Cardiac muscle cell (in vitro differentiated cells and primary cell): ENCODE measurements at regions not wholly inside any gene's neighbourhood (a gene's known extent, or its start where the extent isn't known, plus 50 kb on each side); places are given as distances from the start of the nearest gene placed in this dataset.

Experiments
- DNase-seq, 2 donors: peaks; one replicate each; pipeline versions ENCODE4 v3.0.0 to v3.0.0-alpha.2; 2010 to 2017; ENCODE audit warnings: low read depth in 1 of 2, low spot score in 1 of 2
- H3K27ac ChIP-seq: fragments of 200-600 bp; sonication (generic); 2 replicates; pipeline ENCODE4 v1.5.1; 2016
- H3K27me3 ChIP-seq: fragments of 200-600 bp; sonication (generic); 2 replicates; pipeline ENCODE4 v1.6.0; 2016; ENCODE audit warnings: control low read depth
- H3K36me3 ChIP-seq: fragments of 200-600 bp; sonication (generic); 2 replicates; pipeline ENCODE4 v1.5.1; 2016; ENCODE audit warnings: control low read depth
- H3K4me1 ChIP-seq: fragments of 200-600 bp; sonication (generic); 2 replicates; pipeline ENCODE4 v1.8.1; 2017; ENCODE audit warnings: low read depth, mild to moderate bottlenecking, mixed run types
- H3K4me3 ChIP-seq: fragments of 200-600 bp; sonication (generic); 2 replicates; pipeline ENCODE4 v1.5.1; 2016; ENCODE audit warnings: mild to moderate bottlenecking
- H3K9me3 ChIP-seq: fragments of 200-600 bp; sonication (generic); 2 replicates; pipeline ENCODE4 v1.5.1; 2017; ENCODE audit warnings: low read depth, mild to moderate bottlenecking, control low read depth
- TF ChIP-seq, protein P1 (sequence below): IDR thresholded peaks from 2 replicates; pipeline ENCODE4 v1.5.1; 2012; ENCODE audit warnings: low read depth, mild to moderate bottlenecking, low read length

DNA sequence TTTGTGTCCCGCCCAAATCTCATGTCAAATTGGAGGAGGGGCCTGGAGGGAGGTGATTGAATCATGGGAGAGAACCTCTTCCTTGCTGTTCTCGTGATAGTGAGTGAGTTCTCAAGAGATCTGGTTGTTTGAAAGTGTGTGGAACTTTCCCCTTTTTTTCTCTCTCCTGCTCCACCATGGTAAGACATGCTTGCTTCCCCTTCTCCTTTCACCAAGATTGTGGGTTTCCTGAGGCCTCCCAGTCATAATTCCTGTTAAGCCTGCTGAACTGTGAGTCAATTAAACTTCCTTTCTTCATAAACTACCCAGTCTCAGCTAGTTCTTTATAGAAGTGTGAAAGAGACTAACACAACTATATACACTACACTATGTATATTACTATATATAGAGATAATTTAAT is 697.8 kb upstream of the HS3ST1 start:
- Histone ChIP-seq H3K4me3 (no peak overlapping the region), H3K27ac (no peak overlapping the region), H3K27me3 (no peaks in the 10 kb centered on the region), H3K4me1 (no peaks in the 10 kb centered on the region), H3K9me3 (no peaks in the 10 kb centered on the region), H3K36me3 (no peaks in the 10 kb centered on the region)
- no peak for DNase-seq
- TF ChIP-seq, protein P1, sequence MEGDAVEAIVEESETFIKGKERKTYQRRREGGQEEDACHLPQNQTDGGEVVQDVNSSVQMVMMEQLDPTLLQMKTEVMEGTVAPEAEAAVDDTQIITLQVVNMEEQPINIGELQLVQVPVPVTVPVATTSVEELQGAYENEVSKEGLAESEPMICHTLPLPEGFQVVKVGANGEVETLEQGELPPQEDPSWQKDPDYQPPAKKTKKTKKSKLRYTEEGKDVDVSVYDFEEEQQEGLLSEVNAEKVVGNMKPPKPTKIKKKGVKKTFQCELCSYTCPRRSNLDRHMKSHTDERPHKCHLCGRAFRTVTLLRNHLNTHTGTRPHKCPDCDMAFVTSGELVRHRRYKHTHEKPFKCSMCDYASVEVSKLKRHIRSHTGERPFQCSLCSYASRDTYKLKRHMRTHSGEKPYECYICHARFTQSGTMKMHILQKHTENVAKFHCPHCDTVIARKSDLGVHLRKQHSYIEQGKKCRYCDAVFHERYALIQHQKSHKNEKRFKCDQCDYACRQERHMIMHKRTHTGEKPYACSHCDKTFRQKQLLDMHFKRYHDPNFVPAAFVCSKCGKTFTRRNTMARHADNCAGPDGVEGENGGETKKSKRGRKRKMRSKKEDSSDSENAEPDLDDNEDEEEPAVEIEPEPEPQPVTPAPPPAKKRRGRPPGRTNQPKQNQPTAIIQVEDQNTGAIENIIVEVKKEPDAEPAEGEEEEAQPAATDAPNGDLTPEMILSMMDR = no peak

DNA sequence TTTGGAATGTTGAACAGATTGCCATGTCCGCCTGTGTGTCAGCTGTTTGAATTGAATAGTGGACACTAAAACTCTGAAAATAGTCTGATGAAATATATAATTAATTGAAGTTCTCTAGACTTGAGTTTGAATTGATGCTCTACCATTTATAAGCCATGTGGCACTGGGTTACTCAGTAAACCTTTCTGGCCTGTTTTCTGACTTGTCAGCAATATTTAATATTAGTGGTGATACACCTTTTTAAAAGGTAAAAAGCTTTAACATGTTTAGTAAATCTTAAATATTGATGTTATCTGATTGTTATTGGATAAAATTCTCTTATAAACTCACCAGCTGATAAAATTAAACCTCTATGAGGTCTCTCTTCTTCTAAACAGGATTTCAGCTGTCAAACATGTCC is 695.4 kb upstream of the HS3ST1 start:
- no peaks in the 10 kb centered on the region for H3K36me3 ChIP-seq
- no peak overlapping the region for H3K27ac ChIP-seq
- no peaks in the 10 kb centered on the region for H3K9me3 ChIP-seq
- no peak overlapping the region for H3K4me3 ChIP-seq
- H3K27me3 ChIP-seq = no peaks in the 10 kb centered on the region
- TF ChIP-seq, protein P1 = no peak
- no peaks in the 10 kb centered on the region for H3K4me1 ChIP-seq
- no peak for DNase-seq

DNA sequence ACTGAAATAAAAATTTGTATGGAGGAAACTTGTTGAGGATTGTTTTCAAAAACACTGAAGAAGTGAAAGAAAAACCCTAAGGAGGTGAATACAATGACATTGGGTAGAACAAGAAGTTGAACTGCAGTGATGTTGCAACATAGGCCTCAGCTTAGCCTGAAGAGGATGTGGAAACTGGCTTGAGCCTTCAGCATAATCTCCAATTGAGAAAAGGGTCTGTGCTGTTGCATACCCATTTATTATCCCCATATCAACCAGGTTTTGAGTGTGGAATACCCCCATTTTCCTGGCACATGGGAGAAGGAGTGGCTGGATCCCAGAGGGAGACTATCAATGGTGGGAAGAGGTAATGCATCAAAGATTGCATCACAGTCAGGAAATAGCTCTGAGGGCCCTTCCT is 695.0 kb upstream of the HS3ST1 start:
- TF ChIP-seq, protein P1 = no peak
- no peaks in the 10 kb centered on the region for H3K9me3 ChIP-seq
- H3K4me3 ChIP-seq = no peak overlapping the region
- H3K27me3 ChIP-seq = no peaks in the 10 kb centered on the region
- H3K27ac ChIP-seq = no peak overlapping the region
- no peaks in the 10 kb centered on the region for H3K36me3 ChIP-seq
- no peaks in the 10 kb centered on the region for H3K4me1 ChIP-seq
- peak in 1 of 2 donors; percentile 31 for DNase-seq

DNA sequence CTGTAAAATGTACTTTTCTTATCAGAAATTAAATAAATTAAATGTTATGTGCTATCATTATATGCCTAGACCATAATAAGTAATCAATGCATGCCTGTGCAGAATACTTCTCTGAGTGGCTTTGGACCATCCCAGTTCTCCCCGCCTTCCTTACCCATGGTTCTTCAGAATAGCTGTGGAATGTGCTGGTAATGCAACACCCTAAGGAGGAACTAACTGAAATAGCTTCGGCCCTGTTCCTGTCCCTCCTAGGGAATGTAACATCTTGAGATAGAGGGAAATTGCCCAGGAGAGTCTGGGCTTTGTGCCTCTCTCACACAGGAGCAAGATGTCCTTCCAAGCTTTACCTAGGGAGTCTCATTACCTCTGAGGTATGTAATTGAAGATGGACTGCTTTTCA is 693.6 kb upstream of the HS3ST1 start:
- TF ChIP-seq, protein P1 = no peak

DNA sequence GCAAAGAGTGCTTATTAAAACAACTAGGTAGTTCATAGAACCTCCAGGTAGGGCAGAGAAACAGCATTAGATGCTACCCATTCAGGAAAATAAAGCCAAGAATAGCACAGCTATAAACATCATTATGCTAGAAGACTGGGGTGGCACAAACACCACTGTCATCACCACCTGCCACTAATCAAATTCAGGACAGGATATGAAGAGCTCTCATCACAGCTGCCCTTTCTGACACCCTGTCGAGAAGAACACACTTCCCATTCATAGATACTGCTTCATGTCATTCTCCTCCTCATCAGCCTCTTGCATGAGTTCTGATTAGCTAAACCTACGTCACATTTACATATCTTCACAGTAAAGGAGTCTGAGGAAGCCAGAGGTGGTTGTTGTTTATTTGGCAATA is 692.3 kb upstream of the HS3ST1 start:
- no peak for DNase-seq
- Histone ChIP-seq H3K36me3 (no peaks in the 10 kb centered on the region), H3K27me3 (no peaks in the 10 kb centered on the region), H3K27ac (no peak overlapping the region), H3K4me1 (no peaks in the 10 kb centered on the region), H3K4me3 (no peak overlapping the region), H3K9me3 (no peaks in the 10 kb centered on the region)
- TF ChIP-seq, protein P1 = no peak

More for the DNA sequence above, 693.6 kb upstream of the HS3ST1 start:
- DNase-seq = no peak
- Histone ChIP-seq H3K36me3 (no peaks in the 10 kb centered on the region), H3K27me3 (no peaks in the 10 kb centered on the region), H3K4me1 (no peaks in the 10 kb centered on the region), H3K9me3 (no peaks in the 10 kb centered on the region), H3K4me3 (no peak overlapping the region), H3K27ac (no peak overlapping the region)
